Loucy (cell line): ENCODE measurements at regions not wholly inside any gene's neighbourhood (a gene's known extent, or its start where the extent isn't known, plus 50 kb on each side); places are given as distances from the start of the nearest gene placed in this dataset.

Experiments
- H2AFZ ChIP-seq: fragments of 200-600 bp; sonication (generic); 2 replicates; pipeline ENCODE4 v1.6.0; 2016; ENCODE audit warnings: antibody characterized with exemption, mild to moderate bottlenecking, low read length, moderate library complexity
- H3F3A ChIP-seq: fragments of 200-600 bp; 2 replicates; pipeline ENCODE4 v1.6.0; 2016; ENCODE audit warnings: antibody characterized with exemption, low read depth, mild to moderate bottlenecking
- H3K27me3 ChIP-seq: fragments of 200-600 bp; sonication (generic); 2 replicates; pipeline ENCODE4 v1.6.1; 2014; ENCODE audit warnings: low read length, mild to moderate bottlenecking; ENCODE audit not compliant: insufficient read depth, poor library complexity, severe bottlenecking
- H3K36me3 ChIP-seq: fragments of 200-600 bp; sonication (generic); 2 replicates; pipeline ENCODE4 v1.6.1; 2016; ENCODE audit warnings: low read length; ENCODE audit not compliant: insufficient read depth
- H3K4me1 ChIP-seq: fragments of 200-600 bp; sonication (generic); 2 replicates; pipeline ENCODE4 v1.5.1; 2014; ENCODE audit warnings: low read length, mild to moderate bottlenecking; ENCODE audit not compliant: insufficient read depth, poor library complexity, severe bottlenecking
- H3K4me2 ChIP-seq: fragments of 200-600 bp; sonication (generic); 2 replicates; pipeline ENCODE4 v1.6.0; 2014; ENCODE audit warnings: antibody characterized with exemption, low read length, low read depth, mild to moderate bottlenecking; ENCODE audit not compliant: poor library complexity, severe bottlenecking
- H3K4me3 ChIP-seq: fragments of 200-600 bp; sonication (generic); 2 replicates; pipeline ENCODE4 v1.5.1; 2014; ENCODE audit warnings: low read length, mild to moderate bottlenecking, mixed read lengths; ENCODE audit not compliant: poor library complexity, severe bottlenecking
- H3K79me2 ChIP-seq: fragments of 200-600 bp; sonication (generic); 2 replicates; pipeline ENCODE4 v1.6.1; 2014; ENCODE audit warnings: low read length; ENCODE audit not compliant: insufficient read depth
- H3K9ac ChIP-seq: fragments of 200-600 bp; sonication (generic); 2 replicates; pipeline ENCODE4 v1.6.0; 2014; ENCODE audit warnings: mild to moderate bottlenecking, low read depth, low read length, moderate library complexity; ENCODE audit not compliant: poor library complexity, severe bottlenecking
- H3K9me2 ChIP-seq: fragments of 200-600 bp; sonication (generic); replicated peaks from 2 replicates; pipeline ENCODE4 v1.6.1; 2016; ENCODE audit warnings: low read depth, low read length, mixed read lengths
- H3K9me3 ChIP-seq: fragments of 200-600 bp; sonication (generic); 2 replicates; pipeline ENCODE4 v1.6.1; 2014; ENCODE audit warnings: mild to moderate bottlenecking, antibody characterized with exemption, low read length, low read depth; ENCODE audit not compliant: insufficient read depth
- H4K20me1 ChIP-seq: fragments of 200-600 bp; sonication (generic); 2 replicates; pipeline ENCODE4 v1.6.0; 2014; ENCODE audit warnings: antibody characterized with exemption, low read length, mild to moderate bottlenecking; ENCODE audit not compliant: insufficient read depth, poor library complexity, severe bottlenecking
- EZH2phosphoT487 ChIP-seq: fragments of 200-600 bp; IDR thresholded peaks from 2 replicates; pipeline ENCODE4 v1.6.1; 2018; ENCODE audit warnings: antibody characterized with exemption, mild to moderate bottlenecking, moderate library complexity, borderline replicate concordance
- TF ChIP-seq, protein P1 (sequence below): fragments of 200-600 bp; sonication (generic); conservative IDR thresholded peaks from 2 replicates; pipeline ENCODE4 v1.5.1; 2014; ENCODE audit warnings: mild to moderate bottlenecking, antibody characterized with exemption, low read length

DNA sequence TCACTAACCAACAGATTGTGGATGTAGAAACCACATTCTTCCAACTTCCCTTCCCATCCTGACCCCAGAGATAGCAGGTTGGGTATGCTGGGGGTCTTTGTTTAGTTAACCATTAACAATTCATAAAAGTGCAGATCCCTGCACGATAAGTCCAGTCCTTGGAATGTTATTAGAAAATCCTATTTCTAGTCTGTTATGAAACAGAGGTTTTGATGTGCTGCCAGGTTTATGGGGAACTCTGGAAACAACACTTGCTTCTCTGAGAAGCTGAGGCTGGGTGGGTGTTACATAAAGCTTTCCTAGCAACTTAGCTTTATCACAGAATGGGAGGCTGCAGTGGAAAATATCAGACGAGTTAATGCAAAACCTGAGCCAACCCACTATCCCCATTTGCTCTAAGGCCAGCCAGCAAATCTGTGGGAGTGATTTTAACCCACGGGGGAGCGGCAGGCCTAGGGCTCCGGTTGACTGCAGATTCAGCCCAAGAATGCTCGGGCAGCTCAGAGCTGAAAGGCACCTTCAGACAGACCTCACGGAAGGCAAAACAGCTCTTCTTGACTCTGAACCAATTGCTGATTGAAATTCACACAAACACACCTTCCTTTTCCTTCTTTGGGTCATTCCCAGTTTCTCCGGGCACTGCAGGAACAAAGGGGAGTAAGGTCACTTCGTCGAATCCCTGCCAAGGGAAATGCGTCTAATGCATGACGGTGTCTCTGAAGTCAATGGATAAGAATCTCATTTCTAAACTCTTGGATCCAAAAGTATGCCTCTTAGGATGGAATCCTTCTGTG is 111.7 kb upstream of the IRF2BP2 start:
- H3K4me3 ChIP-seq: no peak overlapping the region
- no peaks in the 10 kb centered on the region for H3K36me3 ChIP-seq
- no peaks in the 10 kb centered on the region for H3K27me3 ChIP-seq
- H2AFZ ChIP-seq: 0 out of 2 replicates have a peak overlapping the region, but pooled peaks have one; percentile 21
- H3K9me3 ChIP-seq: no peaks in the 10 kb centered on the region
- H3K4me2 ChIP-seq: peak overlapping the region; percentile 20
- H4K20me1 ChIP-seq: no peaks in the 10 kb centered on the region
- H3K79me2 ChIP-seq: peaks cover 7% of the 10 kb centered on the region; the same call in 1 of the 2 replicates
- no peaks in the 10 kb centered on the region for H3K9me2 ChIP-seq
- peak overlapping the region; percentile 98 for H3K9ac ChIP-seq
- H3K4me1 ChIP-seq: peaks cover 93% of the 10 kb centered on the region
- no peak for TF ChIP-seq EZH2phosphoT487
- TF ChIP-seq, protein P1, sequence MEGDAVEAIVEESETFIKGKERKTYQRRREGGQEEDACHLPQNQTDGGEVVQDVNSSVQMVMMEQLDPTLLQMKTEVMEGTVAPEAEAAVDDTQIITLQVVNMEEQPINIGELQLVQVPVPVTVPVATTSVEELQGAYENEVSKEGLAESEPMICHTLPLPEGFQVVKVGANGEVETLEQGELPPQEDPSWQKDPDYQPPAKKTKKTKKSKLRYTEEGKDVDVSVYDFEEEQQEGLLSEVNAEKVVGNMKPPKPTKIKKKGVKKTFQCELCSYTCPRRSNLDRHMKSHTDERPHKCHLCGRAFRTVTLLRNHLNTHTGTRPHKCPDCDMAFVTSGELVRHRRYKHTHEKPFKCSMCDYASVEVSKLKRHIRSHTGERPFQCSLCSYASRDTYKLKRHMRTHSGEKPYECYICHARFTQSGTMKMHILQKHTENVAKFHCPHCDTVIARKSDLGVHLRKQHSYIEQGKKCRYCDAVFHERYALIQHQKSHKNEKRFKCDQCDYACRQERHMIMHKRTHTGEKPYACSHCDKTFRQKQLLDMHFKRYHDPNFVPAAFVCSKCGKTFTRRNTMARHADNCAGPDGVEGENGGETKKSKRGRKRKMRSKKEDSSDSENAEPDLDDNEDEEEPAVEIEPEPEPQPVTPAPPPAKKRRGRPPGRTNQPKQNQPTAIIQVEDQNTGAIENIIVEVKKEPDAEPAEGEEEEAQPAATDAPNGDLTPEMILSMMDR: no peak
- H3F3A ChIP-seq: peaks cover 36% of the 10 kb centered on the region

DNA sequence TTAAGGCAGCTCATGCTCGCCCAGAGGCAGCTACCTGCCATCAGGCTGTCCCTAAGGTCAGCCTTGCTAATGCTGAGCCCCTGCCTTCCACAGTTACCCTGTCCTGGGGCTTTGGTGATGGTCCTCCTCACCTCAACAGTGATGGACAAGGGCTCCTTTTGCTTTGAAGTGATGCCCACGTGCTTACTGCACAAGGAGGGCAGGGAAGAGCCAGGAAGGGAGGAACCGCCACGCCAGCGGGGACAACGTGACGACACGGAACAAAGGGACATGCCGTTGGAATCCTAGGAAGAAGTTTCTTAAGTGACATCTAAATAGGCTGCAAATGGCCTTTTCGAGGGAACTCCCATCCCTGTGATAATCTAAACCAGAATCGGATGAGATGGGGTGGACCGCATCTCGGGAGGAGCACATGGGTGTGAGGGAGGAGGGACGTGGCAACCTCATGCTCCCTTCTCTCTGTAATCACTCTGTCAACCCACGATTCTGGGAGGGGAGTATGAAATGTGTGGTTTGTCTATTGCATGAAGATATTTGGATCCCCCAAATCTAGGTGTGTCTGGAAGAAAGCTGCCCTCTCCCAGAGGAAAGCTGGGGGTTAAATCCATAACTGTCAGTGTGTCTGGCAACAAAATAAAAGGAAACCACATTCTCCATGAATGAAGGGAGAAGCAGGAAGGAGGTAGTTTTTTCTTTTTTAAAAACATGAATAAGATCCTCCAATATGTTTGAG is 110.9 kb upstream of the IRF2BP2 start:
- Histone ChIP-seq H3K27me3 (no peaks in the 10 kb centered on the region), H3K9me2 (no peaks in the 10 kb centered on the region), H3K4me1 (peaks cover 85% of the 10 kb centered on the region), H3K79me2 (no peaks in the 10 kb centered on the region), H3K36me3 (no peaks in the 10 kb centered on the region), H3K9ac (peak overlapping the region; percentile 98), H3K9me3 (no peaks in the 10 kb centered on the region), H2AFZ (peak overlapping the region; percentile 21; the same call in 1 of the 2 replicates), H4K20me1 (no peaks in the 10 kb centered on the region), H3F3A (peaks cover 29% of the 10 kb centered on the region), H3K4me3 (no peak overlapping the region), H3K4me2 (peak overlapping the region; percentile 20)
- TF ChIP-seq EZH2phosphoT487: no peak
- TF ChIP-seq, protein P1: no peak

DNA sequence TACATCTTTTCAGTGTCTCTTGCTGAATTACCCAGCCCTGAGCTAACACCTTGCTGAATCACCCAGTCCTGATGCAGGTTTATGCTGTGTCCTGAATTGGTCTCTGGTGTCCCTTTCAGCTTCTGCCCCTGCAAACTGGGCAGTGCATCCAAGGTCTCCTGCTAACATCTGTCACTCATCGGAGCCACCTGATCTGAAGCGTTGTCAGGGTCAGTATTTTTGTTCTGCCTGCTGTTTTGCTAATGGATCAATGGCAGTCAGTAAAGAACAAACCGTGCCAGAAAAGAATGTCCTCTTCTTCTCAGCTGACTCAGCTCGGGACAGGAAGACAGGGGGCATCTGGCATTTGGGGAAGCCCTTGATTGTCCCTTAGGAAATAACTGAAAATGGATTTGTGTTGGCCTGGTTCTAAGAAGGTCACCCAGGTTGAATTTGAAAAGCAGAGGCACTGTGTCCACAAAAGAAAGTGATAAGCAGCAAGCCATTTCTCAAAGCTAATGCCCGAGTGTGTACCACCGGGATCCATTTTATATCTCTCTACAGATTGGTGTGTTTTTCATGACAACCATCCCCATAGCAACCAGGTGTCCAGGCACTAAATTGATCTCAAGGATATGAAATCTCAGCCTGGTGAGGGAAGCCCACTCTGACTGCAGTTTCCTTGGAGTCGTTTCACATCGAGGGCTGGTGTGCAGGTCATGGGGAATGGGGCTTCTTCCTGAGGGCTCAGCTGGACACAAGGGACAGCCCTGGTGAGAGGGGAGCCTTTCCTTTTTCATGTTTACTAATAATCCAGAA is 109.7 kb upstream of the IRF2BP2 start:
- Histone ChIP-seq H2AFZ (0 out of 2 replicates have a peak overlapping the region, but pooled peaks have one; percentile 0), H4K20me1 (no peaks in the 10 kb centered on the region), H3K9me2 (no peaks in the 10 kb centered on the region), H3F3A (peaks cover 16% of the 10 kb centered on the region), H3K4me3 (no peak overlapping the region), H3K27me3 (no peaks in the 10 kb centered on the region), H3K79me2 (no peaks in the 10 kb centered on the region), H3K36me3 (no peaks in the 10 kb centered on the region), H3K4me2 (no peak overlapping the region), H3K9me3 (no peaks in the 10 kb centered on the region), H3K9ac (peak overlapping the region; percentile 23), H3K4me1 (peaks cover 80% of the 10 kb centered on the region)
- TF ChIP-seq, protein P1: no peak
- TF ChIP-seq EZH2phosphoT487: no peak
